ENCODE measurements at regions not wholly inside any gene's neighbourhood (a gene's known extent, or its start where the extent isn't known, plus 50 kb on each side); places are given as distances from the start of the nearest gene placed in this dataset.

DNA sequence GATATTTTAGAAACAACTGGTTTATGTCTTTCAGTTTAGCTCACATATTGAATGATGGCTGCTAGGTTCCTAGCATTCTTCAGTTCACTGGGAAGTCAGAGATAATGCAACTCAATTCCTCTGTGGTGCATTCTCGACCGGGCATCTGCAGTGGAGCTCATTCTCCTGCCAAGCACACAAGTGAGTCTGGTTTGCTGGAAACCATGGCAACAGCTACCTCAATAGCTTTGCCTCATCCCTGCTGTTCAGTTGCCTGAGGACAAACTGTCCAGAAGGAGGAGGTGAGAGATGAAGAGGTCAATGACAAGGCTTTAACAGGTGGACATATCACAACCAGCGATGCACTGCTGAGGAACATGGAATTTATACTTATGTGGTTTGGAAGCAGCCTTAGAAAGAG, 816.9 kb downstream of the AACS start:
- H3K79me2 ChIP-seq (ENCODE audit: low read depth) = no peaks in the 10 kb centered on the region
- no peak for TF ChIP-seq EZH2 (IDR thresholded peaks at IDR 0.05; ENCODE audit: low read depth)
- TF ChIP-seq, protein P1, sequence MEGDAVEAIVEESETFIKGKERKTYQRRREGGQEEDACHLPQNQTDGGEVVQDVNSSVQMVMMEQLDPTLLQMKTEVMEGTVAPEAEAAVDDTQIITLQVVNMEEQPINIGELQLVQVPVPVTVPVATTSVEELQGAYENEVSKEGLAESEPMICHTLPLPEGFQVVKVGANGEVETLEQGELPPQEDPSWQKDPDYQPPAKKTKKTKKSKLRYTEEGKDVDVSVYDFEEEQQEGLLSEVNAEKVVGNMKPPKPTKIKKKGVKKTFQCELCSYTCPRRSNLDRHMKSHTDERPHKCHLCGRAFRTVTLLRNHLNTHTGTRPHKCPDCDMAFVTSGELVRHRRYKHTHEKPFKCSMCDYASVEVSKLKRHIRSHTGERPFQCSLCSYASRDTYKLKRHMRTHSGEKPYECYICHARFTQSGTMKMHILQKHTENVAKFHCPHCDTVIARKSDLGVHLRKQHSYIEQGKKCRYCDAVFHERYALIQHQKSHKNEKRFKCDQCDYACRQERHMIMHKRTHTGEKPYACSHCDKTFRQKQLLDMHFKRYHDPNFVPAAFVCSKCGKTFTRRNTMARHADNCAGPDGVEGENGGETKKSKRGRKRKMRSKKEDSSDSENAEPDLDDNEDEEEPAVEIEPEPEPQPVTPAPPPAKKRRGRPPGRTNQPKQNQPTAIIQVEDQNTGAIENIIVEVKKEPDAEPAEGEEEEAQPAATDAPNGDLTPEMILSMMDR (conservative IDR thresholded peaks at IDR 0.05) = no peak
- H3K36me3 ChIP-seq (ENCODE audit: low read depth) = no peaks in the 10 kb centered on the region
- intact Hi-C loops (cut with micrococcal nuclease; ENCODE audit: unreplicated experiment) = no loop called here
- POLR2A ChIA-PET (ENCODE audit: unreplicated experiment) = no interaction called here
- no peak overlapping the region for H3K4me2 ChIP-seq
- CTCF ChIA-PET = interaction anchor here (0.5 kb wide), 1 partner anchor 30 kb away, joined by 3 read pairs; no protein-coding TSS in a partner anchor
- H2AFZ ChIP-seq = no peak overlapping the region
- H4K20me1 ChIP-seq (ENCODE audit: insufficient read depth) = no peaks in the 10 kb centered on the region
- no peak for DNase-seq
- no peaks in the 10 kb centered on the region for H3K9me3 ChIP-seq (ENCODE audit: insufficient read depth, low read depth)
- no peaks in the 10 kb centered on the region for H3K4me1 ChIP-seq (replicated peaks; ENCODE audit: insufficient read depth)
- no peaks in the 10 kb centered on the region; the same call in 1 of the 2 replicates for H3K27me3 ChIP-seq (ENCODE audit: insufficient read depth, low read depth)
- H3K9me2 ChIP-seq (ENCODE audit: insufficient read depth) = no peaks in the 10 kb centered on the region
- H3F3A ChIP-seq (ENCODE audit: insufficient read depth, low read depth) = no peaks in the 10 kb centered on the region
- no TSS peak for BruUV-seq (replicated peaks)
- H3K4me3 ChIP-seq = no peak overlapping the region
- H3K27ac ChIP-seq = no peak overlapping the region

GRCh38 chr12:125888921-125889320, 823.7 kb downstream of the AACS start:
- ChIA-PET POLR2A (ENCODE audit: unreplicated experiment) (no interaction called here), CTCF (no interaction called here)
- H3F3A ChIP-seq (ENCODE audit: insufficient read depth, low read depth) = no peaks in the 10 kb centered on the region
- H3K9me2 ChIP-seq (ENCODE audit: insufficient read depth) = no peaks in the 10 kb centered on the region
- H4K20me1 ChIP-seq (ENCODE audit: insufficient read depth) = no peaks in the 10 kb centered on the region
- no peak overlapping the region for H3K4me2 ChIP-seq
- no peak overlapping the region; the same call in 1 of the 2 replicates for H2AFZ ChIP-seq
- H3K27ac ChIP-seq = no peak overlapping the region
- H3K4me1 ChIP-seq (replicated peaks; ENCODE audit: insufficient read depth) = no peaks in the 10 kb centered on the region
- DNase-seq = no peak
- H3K36me3 ChIP-seq (ENCODE audit: low read depth) = no peaks in the 10 kb centered on the region
- H3K4me3 ChIP-seq = no peak overlapping the region
- TF ChIP-seq EZH2 (IDR thresholded peaks at IDR 0.05; ENCODE audit: low read depth) = no peak
- TF ChIP-seq, protein P1 (conservative IDR thresholded peaks at IDR 0.05) = no peak
- no peaks in the 10 kb centered on the region; the same call in 1 of the 2 replicates for H3K9me3 ChIP-seq (ENCODE audit: insufficient read depth, low read depth)
- no TSS peak for BruUV-seq (replicated peaks)
- intact Hi-C loops (cut with micrococcal nuclease; ENCODE audit: unreplicated experiment) = no loop called here
- H3K79me2 ChIP-seq (ENCODE audit: low read depth) = no peaks in the 10 kb centered on the region
- no peaks in the 10 kb centered on the region for H3K27me3 ChIP-seq (ENCODE audit: insufficient read depth, low read depth)

GRCh38 chr12:125889742-125890141, 824.5 kb downstream of the AACS start:
- H3K36me3 ChIP-seq (ENCODE audit: low read depth) = no peaks in the 10 kb centered on the region
- no peaks in the 10 kb centered on the region; the same call in 1 of the 2 replicates for H3K9me3 ChIP-seq (ENCODE audit: insufficient read depth, low read depth)
- H3K27me3 ChIP-seq (ENCODE audit: insufficient read depth, low read depth) = no peaks in the 10 kb centered on the region
- POLR2A ChIA-PET (ENCODE audit: unreplicated experiment) = no interaction called here
- no peak overlapping the region for H3K4me3 ChIP-seq
- no peaks in the 10 kb centered on the region for H3F3A ChIP-seq (ENCODE audit: insufficient read depth, low read depth)
- no TSS peak for BruUV-seq (replicated peaks)
- no peak overlapping the region for H3K4me2 ChIP-seq
- CTCF ChIA-PET = no interaction called here
- no peak overlapping the region for H3K27ac ChIP-seq
- no peaks in the 10 kb centered on the region for H3K9me2 ChIP-seq (ENCODE audit: insufficient read depth)
- no peak overlapping the region for H2AFZ ChIP-seq
- DNase-seq = no peak
- H3K79me2 ChIP-seq (ENCODE audit: low read depth) = no peaks in the 10 kb centered on the region
- no peaks in the 10 kb centered on the region for H3K4me1 ChIP-seq (replicated peaks; ENCODE audit: insufficient read depth)
- intact Hi-C loops (cut with micrococcal nuclease; ENCODE audit: unreplicated experiment) = no loop called here
- no peaks in the 10 kb centered on the region for H4K20me1 ChIP-seq (ENCODE audit: insufficient read depth)
- no peak for TF ChIP-seq EZH2 (IDR thresholded peaks at IDR 0.05; ENCODE audit: low read depth)
- TF ChIP-seq, protein P1 (conservative IDR thresholded peaks at IDR 0.05) = no peak
